RWPE1 (cell line): ENCODE measurements at regions not wholly inside any gene's neighbourhood (a gene's known extent, or its start where the extent isn't known, plus 50 kb on each side); places are given as distances from the start of the nearest gene placed in this dataset.

ENCODE experiments used
- CTCF ChIA-PET: fragments of 350-600 bp; sonication (Branson Sonifier 250); formaldehyde crosslinking; extraction: SDS; loops from one replicate; lab custom pipeline; 2021; lab: Yijun Ruan, JAX
- POLR2A ChIA-PET: fragments of 400-600 bp; formaldehyde crosslinking; extraction: SDS; loops from one replicate; lab custom pipeline; 2020; ENCODE audit warnings: antibody characterized with exemption; ENCODE audit not compliant: low non-redundant PET; lab: Yijun Ruan, JAX
- DNase-seq: peaks from one replicate; pipeline ENCODE4 v3.0.0; 2012; ENCODE audit warnings: low spot score
- H3K27ac ChIP-seq: fragments of 450-650 bp; 2 replicates; pipeline ENCODE4 v1.5.1; 2017
- CTCF ChIP-seq: fragments of 450-650 bp; conservative IDR thresholded peaks from 2 replicates; pipeline ENCODE4 v1.5.1; 2017; ENCODE audit warnings: low read depth, mild to moderate bottlenecking

- ChIA-PET POLR2A (no interaction called here), CTCF (interaction anchor here (1.4 kb wide), 1 partner anchor 12 kb away, joined by 3 read pairs; no protein-coding TSS in a partner anchor)
- no peak for DNase-seq
- no peak overlapping the region for H3K27ac ChIP-seq
- no peak for TF ChIP-seq CTCF
These were observed 182.2 kb downstream of the IGLL1 start for GRCh38 chr22:23397613-23398567.

GRCh38 chr22:23397008-23397612 is 183.0 kb downstream of the IGLL1 start:
- no peak overlapping the region for H3K27ac ChIP-seq
- CTCF ChIA-PET, result interaction anchor here (1.4 kb wide), 1 partner anchor 11 kb away, joined by 3 read pairs; no protein-coding TSS in a partner anchor
- POLR2A ChIA-PET, result no interaction called here
- no peak for DNase-seq
- TF ChIP-seq CTCF, result no peak

GRCh38 chr22:23396362-23397007 is 183.6 kb downstream of the IGLL1 start:
- POLR2A ChIA-PET, result no interaction called here
- no peak for TF ChIP-seq CTCF

GRCh38 chr22:23395530-23396361 is 184.3 kb downstream of the IGLL1 start:
- DNase-seq, result no peak
- ChIA-PET CTCF (interaction anchor here (1.0 kb wide), 1 partner anchor 10 kb away, joined by 8 read pairs; no protein-coding TSS in a partner anchor), POLR2A (no interaction called here)
- no peak for TF ChIP-seq CTCF
- H3K27ac ChIP-seq, result no peak overlapping the region

More at GRCh38 chr22:23396362-23397007, 183.6 kb downstream of the IGLL1 start:
- no peak overlapping the region for H3K27ac ChIP-seq
- CTCF ChIA-PET, result interaction anchor here (1.0 kb wide), 1 partner anchor 10 kb away, joined by 8 read pairs; no protein-coding TSS in a partner anchor
- DNase-seq, result no peak

GRCh38 chr22:23394525-23395326 is 185.4 kb downstream of the IGLL1 start:
- no peak for TF ChIP-seq CTCF
- H3K27ac ChIP-seq, result no peak overlapping the region
- POLR2A ChIA-PET, result no interaction called here
- CTCF ChIA-PET, result interaction anchor here (0.6 kb wide), 1 partner anchor 759 kb away, joined by 3 read pairs; no protein-coding TSS in a partner anchor
- no peak for DNase-seq
